ENCODE measurements at regions not wholly inside any gene's neighbourhood (a gene's known extent, or its start where the extent isn't known, plus 50 kb on each side); places are given as distances from the start of the nearest gene placed in this dataset.
"Not testable (repeated sequence)": the region's sequence is repeated elsewhere in the genome, so short reads cannot be mapped to it uniquely, and the experiment has no call there.

GRCh38 chr4:1531683-1532548 lies 125.7 kb upstream of the NKX1-1 start:
- no peak for DNase-seq (ENCODE audit: low read depth in 4 of 4, low spot score in 3 of 4)

GRCh38 chr4:1530356-1530755 lies 124.1 kb upstream of the NKX1-1 start:
- no peak for DNase-seq (ENCODE audit: low read depth in 4 of 4, low spot score in 3 of 4)

GRCh38 chr4:1524761-1525160 lies 118.5 kb upstream of the NKX1-1 start:
- DNase-seq (ENCODE audit: low read depth in 4 of 4, low spot score in 3 of 4) = no peak

GRCh38 chr4:1523907-1524636 lies 117.8 kb upstream of the NKX1-1 start:
- DNase-seq (ENCODE audit: low read depth in 4 of 4, low spot score in 3 of 4) = no peak

GRCh38 chr4:1523506-1523905 lies 117.3 kb upstream of the NKX1-1 start:
- DNase-seq (ENCODE audit: low read depth in 4 of 4, low spot score in 3 of 4) = no peak

GRCh38 chr4:1523033-1523432 lies 116.8 kb upstream of the NKX1-1 start:
- no peak for DNase-seq (ENCODE audit: low read depth in 4 of 4, low spot score in 3 of 4)

GRCh38 chr4:1522606-1523005 lies 116.4 kb upstream of the NKX1-1 start:
- DNase-seq (ENCODE audit: low read depth in 4 of 4, low spot score in 3 of 4) = no peak

GRCh38 chr4:1521821-1522361 lies 115.6 kb upstream of the NKX1-1 start:
- no peak for DNase-seq (ENCODE audit: low read depth in 4 of 4, low spot score in 3 of 4)

GRCh38 chr4:1520795-1521576 lies 114.7 kb upstream of the NKX1-1 start:
- not testable (repeated sequence) for DNase-seq (ENCODE audit: low read depth in 4 of 4, low spot score in 3 of 4)

- DNase-seq (ENCODE audit: low read depth in 4 of 4, low spot score in 3 of 4) = no peak
Observed at GRCh38 chr4:1519787-1520661, 113.8 kb upstream of the NKX1-1 start.

GRCh38 chr4:1518997-1519700 lies 112.9 kb upstream of the NKX1-1 start:
- no peak for DNase-seq (ENCODE audit: low read depth in 4 of 4, low spot score in 3 of 4)

- DNase-seq (ENCODE audit: low read depth in 4 of 4, low spot score in 3 of 4) = no peak
Observed at GRCh38 chr4:1517592-1518411, 111.6 kb upstream of the NKX1-1 start.

GRCh38 chr4:1516881-1517480 lies 110.7 kb upstream of the NKX1-1 start:
- DNase-seq (ENCODE audit: low read depth in 4 of 4, low spot score in 3 of 4) = no peak

- DNase-seq (ENCODE audit: low read depth in 4 of 4, low spot score in 3 of 4) = no peak
Observed at GRCh38 chr4:1516261-1516660, 110.0 kb upstream of the NKX1-1 start.

GRCh38 chr4:1515763-1516162 lies 109.5 kb upstream of the NKX1-1 start:
- no peak for DNase-seq (ENCODE audit: low read depth in 4 of 4, low spot score in 3 of 4)

GRCh38 chr4:1515156-1515555 lies 108.9 kb upstream of the NKX1-1 start:
- no peak for DNase-seq (ENCODE audit: low read depth in 4 of 4, low spot score in 3 of 4)

- DNase-seq (ENCODE audit: low read depth in 4 of 4, low spot score in 3 of 4) = no peak
Observed at GRCh38 chr4:1514612-1515011, 108.4 kb upstream of the NKX1-1 start.

- no peak for DNase-seq (ENCODE audit: low read depth in 4 of 4, low spot score in 3 of 4)
Observed at GRCh38 chr4:1513936-1514483, 107.8 kb upstream of the NKX1-1 start.

Measured in left renal pelvis (tissue), 4 donors.